A673 (cell line): ENCODE measurements at regions not wholly inside any gene's neighbourhood (a gene's known extent, or its start where the extent isn't known, plus 50 kb on each side); places are given as distances from the start of the nearest gene placed in this dataset.

Experiments
- CTCF ChIP-seq: fragments of 300-800, 200-600 bp; sonication (generic); conservative IDR thresholded peaks from 2 replicates; pipeline ENCODE4 v1.5.1; 2017; ENCODE audit warnings: low read depth, mild to moderate bottlenecking, antibody characterized with exemption, low read length, moderate library complexity, mixed read lengths
- EZH2 ChIP-seq: fragments of 200-600 bp; sonication (generic); IDR thresholded peaks from 2 replicates; pipeline ENCODE4 v1.6.1; 2017; ENCODE audit warnings: borderline replicate concordance, low read depth, mild to moderate bottlenecking, mixed read lengths, antibody characterized with exemption, low read length; ENCODE audit not compliant: poor library complexity, severe bottlenecking

DNA sequence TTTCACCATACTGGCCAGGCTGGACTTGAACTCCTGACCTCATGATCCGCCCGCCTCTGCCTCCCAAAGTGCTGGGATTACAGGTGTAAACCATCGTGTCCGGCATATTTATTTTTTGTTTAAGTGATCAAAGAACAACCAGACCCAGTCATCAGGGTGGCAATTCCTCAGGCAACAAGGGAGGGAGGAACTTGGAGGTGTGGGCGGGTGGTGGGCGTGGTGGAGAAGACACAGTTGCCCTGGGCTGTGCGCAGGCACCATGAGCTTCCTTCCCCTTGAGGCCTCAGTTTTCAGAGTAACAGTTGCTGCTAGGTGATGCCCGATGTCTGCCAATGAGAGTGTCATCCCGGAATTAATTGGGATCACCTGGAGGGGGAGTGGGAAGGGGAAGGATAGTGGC is 191.7 kb downstream of the ALG10 start:
- TF ChIP-seq CTCF (no peak), EZH2 (no peak)
